ENCODE measurements at regions not wholly inside any gene's neighbourhood (a gene's known extent, or its start where the extent isn't known, plus 50 kb on each side); places are given as distances from the start of the nearest gene placed in this dataset.

DNA sequence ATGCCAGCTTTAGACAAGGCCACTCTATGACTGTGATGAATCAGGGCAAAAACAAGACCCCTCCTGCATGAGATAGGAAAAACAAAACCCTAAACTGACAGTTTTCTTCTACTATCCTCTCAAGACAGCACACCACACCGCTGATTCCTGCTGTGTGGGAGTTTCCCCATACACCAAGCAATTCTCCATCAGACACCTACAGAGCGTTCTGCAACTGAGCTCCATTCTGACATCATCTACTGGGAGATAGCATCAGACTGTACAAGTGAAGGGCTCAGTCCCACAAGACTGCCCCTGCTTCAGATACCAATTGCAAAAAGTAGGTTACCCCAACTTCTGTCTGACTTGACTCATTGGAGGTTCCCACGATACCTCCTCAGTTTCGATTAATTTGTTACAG, 130.6 kb downstream of the TSN start:
- POLR2A ChIA-PET (ENCODE audit: partially characterized antibody), result no interaction called here
- Histone ChIP-seq H3K4me1 (replicated peaks in 1 of 4; ENCODE audit: control insufficient read depth in 3 of 4, insufficient read depth in 4 of 4, low read length in 3 of 4) (0 out of 7 replicates have a peak, but pooled peaks cover 0 to 3% (median 0%) of the 10 kb centered on the region in 4 experiments), H3K27me3 (replicated peaks in 1 of 4; ENCODE audit: control insufficient read depth in 3 of 4, extremely low read depth in 1 of 4, insufficient read depth in 3 of 4, low read length in 3 of 4) (peaks cover 0 to 3% (median 1%) of the 10 kb centered on the region in 4 experiments; a peak in 3 of 7 replicates), H3K4me3 (ENCODE audit: extremely low read depth in 1 of 4, insufficient read depth in 2 of 4, low read depth in 3 of 4, low read length in 4 of 4) (no peak overlapping the region), H4K8ac (ENCODE audit: extremely low read depth, insufficient read depth, low read length) (no peak overlapping the region), H3K4me2 (ENCODE audit: insufficient read depth in 1 of 2, low read depth in 2 of 2, low read length in 2 of 2) (no peak overlapping the region), H3K23ac (ENCODE audit: insufficient read length) (no peak overlapping the region), H3K23me2 (ENCODE audit: low read depth, low read length) (no peaks in the 10 kb centered on the region), H3K9me3 (ENCODE audit: insufficient read depth in 2 of 2, low read depth in 1 of 2, low read length in 1 of 2) (no peaks in the 10 kb centered on the region), H4K5ac (ENCODE audit: insufficient read length, low read depth, low read length) (no peak overlapping the region), H2BK20ac (ENCODE audit: low read length) (no peak overlapping the region), H3K56ac (replicated peaks; ENCODE audit: insufficient read length, low read depth, low read length) (no peak overlapping the region), H4K20me1 (replicated peaks in 1 of 2; ENCODE audit: control insufficient read depth in 1 of 2, insufficient read depth in 2 of 2, low read length in 2 of 2) (no peaks in the 10 kb centered on the region), H2BK12ac (ENCODE audit: low read depth, low read length) (no peak overlapping the region; the same call in 1 of the 2 replicates), H2BK5ac (ENCODE audit: low read depth, low read length) (no peak overlapping the region), H2BK120ac (replicated peaks; ENCODE audit: low read depth, low read length) (no peak overlapping the region), H3K27ac (ENCODE audit: low read depth, low read length) (no peak overlapping the region), H3K36me3 (ENCODE audit: control insufficient read depth in 2 of 4, insufficient read depth in 4 of 4, low read length in 3 of 4) (no peaks in the 10 kb centered on the region), H3K9ac (replicated peaks in 1 of 4; ENCODE audit: extremely low read depth in 1 of 4, low read depth in 3 of 4, low read length in 3 of 4) (no peak overlapping the region), H2AFZ (ENCODE audit: low read length) (no peak overlapping the region), H3K18ac (ENCODE audit: extremely low read depth, low read length) (no peak overlapping the region), H3K79me1 (ENCODE audit: low read depth, low read length) (no peaks in the 10 kb centered on the region), H4K91ac (replicated peaks; ENCODE audit: insufficient read length, low read length) (no peak overlapping the region), H3K79me2 (ENCODE audit: control insufficient read depth in 1 of 2, insufficient read depth in 2 of 2, low read length in 2 of 2) (no peaks in the 10 kb centered on the region), H3K14ac (ENCODE audit: insufficient read length) (no peak overlapping the region), H3K4ac (replicated peaks; ENCODE audit: insufficient read length, low read depth, low read length) (no peak overlapping the region), H2AK5ac (ENCODE audit: low read depth, low read length) (no peak overlapping the region), H2BK15ac (ENCODE audit: low read length) (no peak overlapping the region)
- DNase-seq (ENCODE audit: low read depth in 1 of 2, low spot score in 2 of 2) (no peak), FAIRE-seq (no peak)
- CTCF ChIA-PET (ENCODE audit: partially characterized antibody), result interaction anchor here (0.7 to 6.8 kb wide), 8 partner anchors 9 to 335 kb away, joined by 3 to 94 read pairs (median 6); no protein-coding TSS in a partner anchor
- 96% methylated on average over 4 of the region's 4 CpGs; no CpG with 5 or more reads in 1 of the 2 experiments for WGBS, 2 experiments (ENCODE audit: extremely low coverage in 1 of 2, insufficient coverage in 1 of 2, insufficient read length in 1 of 2, insufficient replicate concordance in 2 of 2, low coverage in 1 of 2, low lambda C conversion rate in 2 of 2, missing lambda C conversion rate in 1 of 2)
- TF ChIP-seq ZNF274 (IDR thresholded peaks at IDR 0.05; ENCODE audit: borderline replicate concordance, extremely low read depth, low read length), result no peak
- TF ChIP-seq RNF2 (IDR thresholded peaks at IDR 0.05; ENCODE audit: borderline replicate concordance, low read depth, low read length, missing control alignments, poor library complexity, severe bottlenecking), result no peak
- no peak for TF ChIP-seq SRF (IDR thresholded peaks at IDR 0.05; ENCODE audit: low read depth, low read length)
- TF ChIP-seq GABPA (IDR thresholded peaks at IDR 0.05; ENCODE audit: borderline replicate concordance, insufficient read depth, low read length), result no peak
- TF ChIP-seq, protein P1, sequence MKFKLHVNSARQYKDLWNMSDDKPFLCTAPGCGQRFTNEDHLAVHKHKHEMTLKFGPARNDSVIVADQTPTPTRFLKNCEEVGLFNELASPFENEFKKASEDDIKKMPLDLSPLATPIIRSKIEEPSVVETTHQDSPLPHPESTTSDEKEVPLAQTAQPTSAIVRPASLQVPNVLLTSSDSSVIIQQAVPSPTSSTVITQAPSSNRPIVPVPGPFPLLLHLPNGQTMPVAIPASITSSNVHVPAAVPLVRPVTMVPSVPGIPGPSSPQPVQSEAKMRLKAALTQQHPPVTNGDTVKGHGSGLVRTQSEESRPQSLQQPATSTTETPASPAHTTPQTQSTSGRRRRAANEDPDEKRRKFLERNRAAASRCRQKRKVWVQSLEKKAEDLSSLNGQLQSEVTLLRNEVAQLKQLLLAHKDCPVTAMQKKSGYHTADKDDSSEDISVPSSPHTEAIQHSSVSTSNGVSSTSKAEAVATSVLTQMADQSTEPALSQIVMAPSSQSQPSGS (IDR thresholded peaks at IDR 0.05; ENCODE audit: low read length), result no peak
- no peak for TF ChIP-seq SIN3A (conservative IDR thresholded peaks at IDR 0.05 in 1 of 2, IDR thresholded peaks at IDR 0.05 in 1 of 2; ENCODE audit: low read depth in 1 of 2, low read length in 2 of 2)
- TF ChIP-seq POLR2A (IDR thresholded peaks at IDR 0.05; ENCODE audit: control extremely low read depth in 1 of 2, low read depth in 2 of 2, low read length in 2 of 2), result no peak
- no peak for TF ChIP-seq TCF12 (IDR thresholded peaks at IDR 0.05; ENCODE audit: low read depth, low read length)
- no peak for TF ChIP-seq EGR1 (IDR thresholded peaks at IDR 0.05; ENCODE audit: borderline replicate concordance, low read depth, low read length)
- no peak for TF ChIP-seq HDAC6 (IDR thresholded peaks at IDR 0.05; ENCODE audit: low read depth, low read length)
- no peak for TF ChIP-seq RFX5 (IDR thresholded peaks at IDR 0.05; ENCODE audit: borderline replicate concordance, low read depth, low read length)
- no peak for TF ChIP-seq CBX8 (IDR thresholded peaks at IDR 0.05; ENCODE audit: borderline replicate concordance, low read depth, low read length)
